IPS-18a (cell line): ENCODE measurements at regions not wholly inside any gene's neighbourhood (a gene's known extent, or its start where the extent isn't known, plus 50 kb on each side); places are given as distances from the start of the nearest gene placed in this dataset.

Source experiments
- H3K27ac ChIP-seq: one replicate; pipeline ENCODE4 v1.5.1; 2013; ENCODE audit warnings: low read length
- H3K27me3 ChIP-seq: one replicate; pipeline ENCODE4 v1.6.1; 2013; ENCODE audit warnings: mild to moderate bottlenecking, low read length; ENCODE audit not compliant: control insufficient read depth, insufficient read depth
- H3K36me3 ChIP-seq: one replicate; pipeline ENCODE4 v1.6.1; 2013; ENCODE audit warnings: low read depth, low read length; ENCODE audit not compliant: control insufficient read depth
- H3K4me1 ChIP-seq: one replicate; pipeline ENCODE4 v1.6.1; 2013; ENCODE audit warnings: low read depth, low read length; ENCODE audit not compliant: control insufficient read depth
- H3K4me3 ChIP-seq: one replicate; pipeline ENCODE4 v1.5.1; 2013; ENCODE audit warnings: low read length
- H3K9ac ChIP-seq: one replicate; pipeline ENCODE4 v1.6.1; 2013; ENCODE audit warnings: mild to moderate bottlenecking, low read length, moderate library complexity
- H3K9me3 ChIP-seq: one replicate; pipeline ENCODE4 v1.6.1; 2013; ENCODE audit warnings: low read depth, low read length; ENCODE audit not compliant: control insufficient read depth

- no peak overlapping the region for H3K9ac ChIP-seq
- H3K4me1 ChIP-seq = no peaks in the 10 kb centered on the region
- no peak overlapping the region for H3K4me3 ChIP-seq
- H3K36me3 ChIP-seq = no peaks in the 10 kb centered on the region
- no peaks in the 10 kb centered on the region for H3K27me3 ChIP-seq
- H3K27ac ChIP-seq = no peak overlapping the region
- H3K9me3 ChIP-seq = no peaks in the 10 kb centered on the region
These were observed 154.0 kb upstream of the STEAP4 start for GRCh38 chr7:88460650-88461049.

GRCh38 chr7:88458946-88459345, 152.3 kb upstream of the STEAP4 start:
- Histone ChIP-seq H3K27ac (no peak overlapping the region), H3K27me3 (no peaks in the 10 kb centered on the region), H3K4me3 (no peak overlapping the region), H3K4me1 (no peaks in the 10 kb centered on the region), H3K9ac (no peak overlapping the region), H3K36me3 (no peaks in the 10 kb centered on the region), H3K9me3 (no peaks in the 10 kb centered on the region)

GRCh38 chr7:88458279-88458678, 151.6 kb upstream of the STEAP4 start:
- Histone ChIP-seq H3K36me3 (no peaks in the 10 kb centered on the region), H3K9me3 (no peaks in the 10 kb centered on the region), H3K9ac (no peak overlapping the region), H3K27ac (no peak overlapping the region), H3K4me3 (no peak overlapping the region), H3K27me3 (no peaks in the 10 kb centered on the region), H3K4me1 (no peaks in the 10 kb centered on the region)

GRCh38 chr7:88457320-88457719, 150.6 kb upstream of the STEAP4 start:
- H3K27me3 ChIP-seq = no peaks in the 10 kb centered on the region
- no peak overlapping the region for H3K9ac ChIP-seq
- no peak overlapping the region for H3K27ac ChIP-seq
- no peak overlapping the region for H3K4me3 ChIP-seq
- no peaks in the 10 kb centered on the region for H3K4me1 ChIP-seq
- no peaks in the 10 kb centered on the region for H3K9me3 ChIP-seq
- no peaks in the 10 kb centered on the region for H3K36me3 ChIP-seq

GRCh38 chr7:88456490-88456889, 149.8 kb upstream of the STEAP4 start:
- no peaks in the 10 kb centered on the region for H3K4me1 ChIP-seq
- no peaks in the 10 kb centered on the region for H3K27me3 ChIP-seq
- no peak overlapping the region for H3K27ac ChIP-seq
- H3K4me3 ChIP-seq = no peak overlapping the region
- H3K9me3 ChIP-seq = no peaks in the 10 kb centered on the region
- no peaks in the 10 kb centered on the region for H3K36me3 ChIP-seq
- no peak overlapping the region for H3K9ac ChIP-seq

GRCh38 chr7:88455696-88456095, 149.0 kb upstream of the STEAP4 start:
- H3K27me3 ChIP-seq = no peaks in the 10 kb centered on the region
- H3K9me3 ChIP-seq = no peaks in the 10 kb centered on the region
- no peak overlapping the region for H3K9ac ChIP-seq
- no peak overlapping the region for H3K27ac ChIP-seq
- H3K4me3 ChIP-seq = no peak overlapping the region
- no peaks in the 10 kb centered on the region for H3K36me3 ChIP-seq
- no peaks in the 10 kb centered on the region for H3K4me1 ChIP-seq

GRCh38 chr7:88452646-88453045, 146.0 kb upstream of the STEAP4 start:
- H3K9ac ChIP-seq = no peak overlapping the region
- H3K27ac ChIP-seq = no peak overlapping the region
- H3K9me3 ChIP-seq = no peaks in the 10 kb centered on the region
- no peak overlapping the region for H3K4me3 ChIP-seq
- H3K4me1 ChIP-seq = peaks cover 3% of the 10 kb centered on the region
- no peaks in the 10 kb centered on the region for H3K36me3 ChIP-seq
- no peaks in the 10 kb centered on the region for H3K27me3 ChIP-seq

- Histone ChIP-seq H3K9me3 (no peaks in the 10 kb centered on the region), H3K4me1 (peaks cover 3% of the 10 kb centered on the region), H3K4me3 (no peak overlapping the region), H3K9ac (no peak overlapping the region), H3K27ac (no peak overlapping the region), H3K36me3 (no peaks in the 10 kb centered on the region), H3K27me3 (no peaks in the 10 kb centered on the region)
These were observed 144.2 kb upstream of the STEAP4 start for GRCh38 chr7:88450874-88451273.

- Histone ChIP-seq H3K36me3 (no peaks in the 10 kb centered on the region), H3K27ac (no peak overlapping the region), H3K4me3 (no peak overlapping the region), H3K9me3 (no peaks in the 10 kb centered on the region), H3K4me1 (peaks cover 6% of the 10 kb centered on the region), H3K27me3 (no peaks in the 10 kb centered on the region), H3K9ac (no peak overlapping the region)
These were observed 142.7 kb upstream of the STEAP4 start for GRCh38 chr7:88449410-88449809.

GRCh38 chr7:88442413-88442812, 135.7 kb upstream of the STEAP4 start:
- Histone ChIP-seq H3K4me3 (no peak overlapping the region), H3K27ac (no peak overlapping the region), H3K9me3 (no peaks in the 10 kb centered on the region), H3K27me3 (no peaks in the 10 kb centered on the region), H3K4me1 (peaks cover 3% of the 10 kb centered on the region), H3K9ac (no peak overlapping the region), H3K36me3 (no peaks in the 10 kb centered on the region)

GRCh38 chr7:88437132-88437531, 130.4 kb upstream of the STEAP4 start:
- H3K27me3 ChIP-seq = no peaks in the 10 kb centered on the region
- H3K9me3 ChIP-seq = no peaks in the 10 kb centered on the region
- H3K9ac ChIP-seq = no peak overlapping the region
- H3K36me3 ChIP-seq = no peaks in the 10 kb centered on the region
- no peak overlapping the region for H3K4me3 ChIP-seq
- no peak overlapping the region for H3K27ac ChIP-seq
- H3K4me1 ChIP-seq = no peaks in the 10 kb centered on the region

- Histone ChIP-seq H3K27ac (no peak overlapping the region), H3K27me3 (no peaks in the 10 kb centered on the region), H3K4me3 (no peak overlapping the region), H3K9me3 (no peaks in the 10 kb centered on the region), H3K36me3 (no peaks in the 10 kb centered on the region), H3K9ac (no peak overlapping the region), H3K4me1 (no peaks in the 10 kb centered on the region)
These were observed 125.6 kb upstream of the STEAP4 start for GRCh38 chr7:88432301-88432700.
